GM23338 (cell line): ENCODE measurements at regions not wholly inside any gene's neighbourhood (a gene's known extent, or its start where the extent isn't known, plus 50 kb on each side); places are given as distances from the start of the nearest gene placed in this dataset.
"Not testable (repeated sequence)": the region's sequence is repeated elsewhere in the genome, so short reads cannot be mapped to it uniquely, and the experiment has no call there.

Experiments used
- ATAC-seq: fragments of 200-7000 bp; cut with Tn5 transposase; 3 replicates; pipeline ENCODE4 v1.9.1; 2020
- DNase-seq: peaks from one replicate; pipeline ENCODE4 v3.0.0-alpha.2; 2015; ENCODE audit warnings: low spot score
- H2AFZ ChIP-seq: fragments of 200-600 bp; sonication (generic); 2 replicates; pipeline ENCODE4 v1.8.0; 2016; ENCODE audit warnings: antibody characterized with exemption, mild to moderate bottlenecking, moderate library complexity
- H3F3A ChIP-seq: fragments of 200-600 bp; sonication (generic); replicated peaks from 2 replicates; pipeline ENCODE4 v1.8.0; 2017; ENCODE audit warnings: antibody characterized with exemption, mixed run types, low read depth
- H3K27ac ChIP-seq: fragments of 200-600 bp; sonication (generic); 2 replicates; pipeline ENCODE4 v1.6.1; 2016; ENCODE audit warnings: low read depth
- H3K27me3 ChIP-seq: fragments of 200-600 bp; sonication (generic); 2 replicates; pipeline ENCODE4 v1.8.0; 2016; ENCODE audit warnings: mild to moderate bottlenecking, mixed run types, moderate library complexity; ENCODE audit not compliant: insufficient read depth
- H3K36me3 ChIP-seq: fragments of 200-600 bp; sonication (generic); 2 replicates; pipeline ENCODE4 v1.8.0; 2016; ENCODE audit warnings: mild to moderate bottlenecking; ENCODE audit not compliant: insufficient read depth
- H3K4me1 ChIP-seq: fragments of 200-600 bp; sonication (generic); 2 replicates; pipeline ENCODE4 v1.8.0; 2016; ENCODE audit warnings: mild to moderate bottlenecking, moderate library complexity; ENCODE audit not compliant: insufficient read depth
- H3K4me2 ChIP-seq: fragments of 200-600 bp; sonication (generic); 2 replicates; pipeline ENCODE4 v1.7.1; 2017; ENCODE audit warnings: mixed run types
- H3K4me3 ChIP-seq: fragments of 200-600 bp; sonication (generic); 2 replicates; pipeline ENCODE4 v1.6.1; 2016; ENCODE audit warnings: mixed run types
- H3K79me2 ChIP-seq: fragments of 200-600 bp; sonication (generic); replicated peaks from 2 replicates; pipeline ENCODE4 v1.8.0; 2017; ENCODE audit warnings: mild to moderate bottlenecking; ENCODE audit not compliant: insufficient read depth
- H3K9me2 ChIP-seq: fragments of 200-600 bp; sonication (generic); 2 replicates; pipeline ENCODE4 v1.8.0; 2017; ENCODE audit not compliant: insufficient read depth
- H4K20me1 ChIP-seq: fragments of 200-600 bp; sonication (generic); replicated peaks from 2 replicates; pipeline ENCODE4 v1.8.0; 2017; ENCODE audit warnings: mild to moderate bottlenecking; ENCODE audit not compliant: insufficient read depth
- H3K27ac Mint-ChIP-seq: 2 replicates; pipeline ENCODE4 v1.8.0; 2020; ENCODE audit warnings: inconsistent platforms, mild to moderate bottlenecking, moderate library complexity, mixed read lengths
- H3K27me3 Mint-ChIP-seq: 3 replicates; pipeline ENCODE4 v1.8.0; 2022; ENCODE audit warnings: low read depth, mild to moderate bottlenecking, moderate library complexity, mixed read lengths, inconsistent platforms; ENCODE audit not compliant: insufficient read depth, poor library complexity
- H3K36me3 Mint-ChIP-seq: 3 replicates; pipeline ENCODE4 v1.8.0; 2021; ENCODE audit warnings: low read depth, mild to moderate bottlenecking, inconsistent platforms, moderate library complexity, mixed read lengths
- H3K4me1 Mint-ChIP-seq: 3 replicates; pipeline ENCODE4 v1.8.0; 2020; ENCODE audit warnings: mild to moderate bottlenecking, inconsistent platforms, mixed read lengths
- H3K4me3 Mint-ChIP-seq: 3 replicates; pipeline ENCODE4 v1.8.0; 2021; ENCODE audit warnings: moderate library complexity, mild to moderate bottlenecking, inconsistent platforms, mixed read lengths
- H3K9me3 Mint-ChIP-seq: 3 replicates; pipeline ENCODE4 v1.8.0; 2020; ENCODE audit warnings: moderate library complexity, mild to moderate bottlenecking, inconsistent platforms, mixed read lengths
- CREB1 ChIP-seq: fragments of 250-450 bp; sonication (Bioruptor Pico); IDR thresholded peaks from 2 replicates; pipeline ENCODE4 v1.5.0; 2020; ENCODE audit warnings: low read depth, mild to moderate bottlenecking, moderate library complexity
- ETS1 ChIP-seq: IDR thresholded peaks from 2 replicates; pipeline ENCODE4 v1.6.1; 2016; ENCODE audit warnings: antibody characterized with exemption
- EZH2 ChIP-seq: fragments of 200-600 bp; sonication (generic); IDR thresholded peaks from one replicate; pipeline ENCODE4 v1.8.0; 2017; ENCODE audit warnings: antibody characterized with exemption, mild to moderate bottlenecking, low read depth; ENCODE audit not compliant: unreplicated experiment
- JUNB ChIP-seq: IDR thresholded peaks from one replicate; pipeline ENCODE4 v1.6.1; 2016; ENCODE audit warnings: antibody characterized with exemption; ENCODE audit not compliant: unreplicated experiment
- NANOG ChIP-seq: IDR thresholded peaks from 2 replicates; pipeline ENCODE4 v1.6.1; 2016; ENCODE audit warnings: antibody characterized with exemption, borderline replicate concordance
- POLR2AphosphoS5 ChIP-seq: IDR thresholded peaks from 2 replicates; pipeline ENCODE4 v1.6.1; 2016; ENCODE audit warnings: antibody characterized with exemption, low read depth
- STAT1 ChIP-seq: IDR thresholded peaks from one replicate; pipeline ENCODE4 v1.6.1; 2016; ENCODE audit warnings: antibody characterized with exemption; ENCODE audit not compliant: unreplicated experiment
- ZNF114 ChIP-seq: fragments of 250-450 bp; sonication (Bioruptor Pico); IDR thresholded peaks from 2 replicates; pipeline ENCODE4 v1.5.0; 2020; ENCODE audit warnings: mild to moderate bottlenecking, moderate library complexity
- ZNF331 ChIP-seq: fragments of 250-450 bp; sonication (Bioruptor Pico); IDR thresholded peaks from 2 replicates; pipeline ENCODE4 v1.5.0; 2020; ENCODE audit warnings: low read depth, mild to moderate bottlenecking, moderate library complexity
- TF ChIP-seq, protein P1 (sequence below), 2 experiments: fragments of 200-600 bp in 1 of 2; sonication (generic) in 1 of 2; conservative IDR thresholded peaks; 2 replicates each; pipeline versions ENCODE4 v1.5.1 to v1.6.1; 2016 to 2017; ENCODE audit warnings: antibody characterized with exemption in 2 of 2, low read depth in 2 of 2, mild to moderate bottlenecking in 2 of 2, moderate library complexity in 1 of 2
- TF ChIP-seq, protein P2 (sequence below): IDR thresholded peaks from one replicate; pipeline ENCODE4 v1.6.1; 2018; ENCODE audit warnings: antibody characterized with exemption; ENCODE audit not compliant: unreplicated experiment

- not testable (repeated sequence) for H3K9me2 ChIP-seq, H3K4me3 ChIP-seq, H3K27me3 ChIP-seq, H3K4me1 ChIP-seq, H3F3A ChIP-seq, H3K4me1 Mint-ChIP-seq, H3K4me2 ChIP-seq, H3K27ac Mint-ChIP-seq, H4K20me1 ChIP-seq, H3K36me3 ChIP-seq, ATAC-seq, H3K27me3 Mint-ChIP-seq, H3K27ac ChIP-seq, H3K79me2 ChIP-seq, H2AFZ ChIP-seq, H3K4me3 Mint-ChIP-seq
- peaks cover 21% of the 10 kb centered on the region for H3K9me3 Mint-ChIP-seq
- H3K36me3 Mint-ChIP-seq: peaks cover 19% of the 10 kb centered on the region
- peak; percentile 24 for DNase-seq
Observed at GRCh38 chr3:105296182-105296822, 70.4 kb upstream of the ALCAM start.

DNA sequence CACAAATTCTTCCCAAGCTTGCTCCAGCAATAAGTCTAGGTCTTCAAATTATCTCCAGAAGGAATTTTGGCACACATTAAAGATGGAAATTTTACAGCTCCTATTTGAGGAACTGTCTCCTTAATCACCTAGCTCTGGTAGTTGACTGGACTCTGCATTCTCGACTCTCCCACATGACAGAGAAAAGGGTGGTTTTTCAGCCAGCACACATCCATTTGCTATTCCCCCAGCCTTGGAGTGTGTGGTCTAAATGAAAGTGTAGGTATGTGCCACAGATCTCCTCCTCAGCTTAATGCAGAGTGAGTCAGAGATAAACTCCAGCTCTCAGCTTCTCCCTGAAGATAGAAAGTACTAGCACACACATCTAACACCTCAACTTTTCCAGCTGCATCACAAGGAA is 62.2 kb upstream of the ALCAM start:
- H3K27ac ChIP-seq: no peak overlapping the region
- TF ChIP-seq STAT1 (no peak), CREB1 (CRISPR knock-in tag) (no peak), POLR2AphosphoS5 (no peak), ETS1 (no peak)
- H3K79me2 ChIP-seq: no peaks in the 10 kb centered on the region
- no peak overlapping the region for H3K4me3 Mint-ChIP-seq
- H3K9me2 ChIP-seq: no peaks in the 10 kb centered on the region
- ATAC-seq (no peak), DNase-seq (no peak)
- H3K4me1 Mint-ChIP-seq: no peaks in the 10 kb centered on the region
- H4K20me1 ChIP-seq: no peaks in the 10 kb centered on the region
- H3K27me3 ChIP-seq: no peaks in the 10 kb centered on the region
- H3K27ac Mint-ChIP-seq: no peak overlapping the region
- no peaks in the 10 kb centered on the region for H3K27me3 Mint-ChIP-seq
- H3K36me3 Mint-ChIP-seq: peaks cover 10% of the 10 kb centered on the region
- H3K4me1 ChIP-seq: no peaks in the 10 kb centered on the region
- peaks cover 26% of the 10 kb centered on the region for H3K9me3 Mint-ChIP-seq
- no peak overlapping the region for H3K4me3 ChIP-seq
- no peak overlapping the region for H2AFZ ChIP-seq
- H3K4me2 ChIP-seq: no peak overlapping the region
- no peaks in the 10 kb centered on the region for H3F3A ChIP-seq
- no peaks in the 10 kb centered on the region for H3K36me3 ChIP-seq

DNA sequence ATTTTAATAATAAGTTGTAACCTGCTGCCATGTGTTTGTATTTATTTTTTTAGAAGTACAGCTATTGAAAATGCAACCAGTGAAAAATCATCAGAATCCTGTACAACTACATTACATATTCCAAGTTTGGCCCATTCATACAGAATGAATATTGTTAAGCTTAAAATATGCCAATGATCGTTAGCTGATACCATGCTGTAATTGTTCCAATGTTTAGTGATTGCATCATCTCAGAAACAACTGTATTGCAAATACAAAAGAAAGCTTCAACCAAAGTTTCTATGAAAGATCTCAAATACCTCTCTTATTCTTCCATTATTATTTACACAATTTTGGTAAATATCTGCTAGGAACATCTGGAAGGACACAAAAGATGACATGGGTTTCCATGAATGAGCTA is 51.6 kb upstream of the ALCAM start:
- Histone ChIP-seq H3K27me3 (no peaks in the 10 kb centered on the region), H3K27ac (no peak overlapping the region), H4K20me1 (no peaks in the 10 kb centered on the region), H3K4me1 (no peaks in the 10 kb centered on the region), H3K4me3 (no peak overlapping the region), H3K4me2 (no peak overlapping the region), H3F3A (no peaks in the 10 kb centered on the region), H3K79me2 (no peaks in the 10 kb centered on the region), H3K9me2 (no peaks in the 10 kb centered on the region), H2AFZ (no peak overlapping the region), H3K36me3 (no peaks in the 10 kb centered on the region)
- Mint-ChIP-seq H3K4me3 (no peak overlapping the region), H3K36me3 (0 out of 3 replicates have a peak, but pooled peaks cover 7% of the 10 kb centered on the region), H3K9me3 (peaks cover 11% of the 10 kb centered on the region; the same call in 1 of the 3 replicates), H3K4me1 (no peaks in the 10 kb centered on the region), H3K27ac (no peak overlapping the region), H3K27me3 (no peaks in the 10 kb centered on the region)
- no peak for DNase-seq
- no peak for ATAC-seq
- no peak for TF ChIP-seq ETS1
- TF ChIP-seq STAT1: no peak
- no peak for TF ChIP-seq NANOG
- no peak for TF ChIP-seq JUNB
- TF ChIP-seq, protein P1, sequence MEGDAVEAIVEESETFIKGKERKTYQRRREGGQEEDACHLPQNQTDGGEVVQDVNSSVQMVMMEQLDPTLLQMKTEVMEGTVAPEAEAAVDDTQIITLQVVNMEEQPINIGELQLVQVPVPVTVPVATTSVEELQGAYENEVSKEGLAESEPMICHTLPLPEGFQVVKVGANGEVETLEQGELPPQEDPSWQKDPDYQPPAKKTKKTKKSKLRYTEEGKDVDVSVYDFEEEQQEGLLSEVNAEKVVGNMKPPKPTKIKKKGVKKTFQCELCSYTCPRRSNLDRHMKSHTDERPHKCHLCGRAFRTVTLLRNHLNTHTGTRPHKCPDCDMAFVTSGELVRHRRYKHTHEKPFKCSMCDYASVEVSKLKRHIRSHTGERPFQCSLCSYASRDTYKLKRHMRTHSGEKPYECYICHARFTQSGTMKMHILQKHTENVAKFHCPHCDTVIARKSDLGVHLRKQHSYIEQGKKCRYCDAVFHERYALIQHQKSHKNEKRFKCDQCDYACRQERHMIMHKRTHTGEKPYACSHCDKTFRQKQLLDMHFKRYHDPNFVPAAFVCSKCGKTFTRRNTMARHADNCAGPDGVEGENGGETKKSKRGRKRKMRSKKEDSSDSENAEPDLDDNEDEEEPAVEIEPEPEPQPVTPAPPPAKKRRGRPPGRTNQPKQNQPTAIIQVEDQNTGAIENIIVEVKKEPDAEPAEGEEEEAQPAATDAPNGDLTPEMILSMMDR (conservative IDR thresholded peaks at IDR 0.05; ENCODE audit: low read depth in 2 of 2): no peak
- no peak for TF ChIP-seq ZNF114 (CRISPR knock-in tag)
- TF ChIP-seq CREB1 (CRISPR knock-in tag): no peak
- TF ChIP-seq ZNF331 (CRISPR knock-in tag): no peak
- no peak for TF ChIP-seq EZH2
- TF ChIP-seq, protein P2, sequence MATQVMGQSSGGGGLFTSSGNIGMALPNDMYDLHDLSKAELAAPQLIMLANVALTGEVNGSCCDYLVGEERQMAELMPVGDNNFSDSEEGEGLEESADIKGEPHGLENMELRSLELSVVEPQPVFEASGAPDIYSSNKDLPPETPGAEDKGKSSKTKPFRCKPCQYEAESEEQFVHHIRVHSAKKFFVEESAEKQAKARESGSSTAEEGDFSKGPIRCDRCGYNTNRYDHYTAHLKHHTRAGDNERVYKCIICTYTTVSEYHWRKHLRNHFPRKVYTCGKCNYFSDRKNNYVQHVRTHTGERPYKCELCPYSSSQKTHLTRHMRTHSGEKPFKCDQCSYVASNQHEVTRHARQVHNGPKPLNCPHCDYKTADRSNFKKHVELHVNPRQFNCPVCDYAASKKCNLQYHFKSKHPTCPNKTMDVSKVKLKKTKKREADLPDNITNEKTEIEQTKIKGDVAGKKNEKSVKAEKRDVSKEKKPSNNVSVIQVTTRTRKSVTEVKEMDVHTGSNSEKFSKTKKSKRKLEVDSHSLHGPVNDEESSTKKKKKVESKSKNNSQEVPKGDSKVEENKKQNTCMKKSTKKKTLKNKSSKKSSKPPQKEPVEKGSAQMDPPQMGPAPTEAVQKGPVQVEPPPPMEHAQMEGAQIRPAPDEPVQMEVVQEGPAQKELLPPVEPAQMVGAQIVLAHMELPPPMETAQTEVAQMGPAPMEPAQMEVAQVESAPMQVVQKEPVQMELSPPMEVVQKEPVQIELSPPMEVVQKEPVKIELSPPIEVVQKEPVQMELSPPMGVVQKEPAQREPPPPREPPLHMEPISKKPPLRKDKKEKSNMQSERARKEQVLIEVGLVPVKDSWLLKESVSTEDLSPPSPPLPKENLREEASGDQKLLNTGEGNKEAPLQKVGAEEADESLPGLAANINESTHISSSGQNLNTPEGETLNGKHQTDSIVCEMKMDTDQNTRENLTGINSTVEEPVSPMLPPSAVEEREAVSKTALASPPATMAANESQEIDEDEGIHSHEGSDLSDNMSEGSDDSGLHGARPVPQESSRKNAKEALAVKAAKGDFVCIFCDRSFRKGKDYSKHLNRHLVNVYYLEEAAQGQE: no peak
